ENCODE measurements at regions not wholly inside any gene's neighbourhood (a gene's known extent, or its start where the extent isn't known, plus 50 kb on each side); places are given as distances from the start of the nearest gene placed in this dataset.

GRCh38 chr13:61202042-61202441 is 213.6 kb downstream of the PCDH20 start:
- TF ChIP-seq, protein P1, sequence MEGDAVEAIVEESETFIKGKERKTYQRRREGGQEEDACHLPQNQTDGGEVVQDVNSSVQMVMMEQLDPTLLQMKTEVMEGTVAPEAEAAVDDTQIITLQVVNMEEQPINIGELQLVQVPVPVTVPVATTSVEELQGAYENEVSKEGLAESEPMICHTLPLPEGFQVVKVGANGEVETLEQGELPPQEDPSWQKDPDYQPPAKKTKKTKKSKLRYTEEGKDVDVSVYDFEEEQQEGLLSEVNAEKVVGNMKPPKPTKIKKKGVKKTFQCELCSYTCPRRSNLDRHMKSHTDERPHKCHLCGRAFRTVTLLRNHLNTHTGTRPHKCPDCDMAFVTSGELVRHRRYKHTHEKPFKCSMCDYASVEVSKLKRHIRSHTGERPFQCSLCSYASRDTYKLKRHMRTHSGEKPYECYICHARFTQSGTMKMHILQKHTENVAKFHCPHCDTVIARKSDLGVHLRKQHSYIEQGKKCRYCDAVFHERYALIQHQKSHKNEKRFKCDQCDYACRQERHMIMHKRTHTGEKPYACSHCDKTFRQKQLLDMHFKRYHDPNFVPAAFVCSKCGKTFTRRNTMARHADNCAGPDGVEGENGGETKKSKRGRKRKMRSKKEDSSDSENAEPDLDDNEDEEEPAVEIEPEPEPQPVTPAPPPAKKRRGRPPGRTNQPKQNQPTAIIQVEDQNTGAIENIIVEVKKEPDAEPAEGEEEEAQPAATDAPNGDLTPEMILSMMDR (IDR thresholded peaks at IDR 0.05 in 2 of 3, conservative IDR thresholded peaks at IDR 0.05 in 1 of 3; ENCODE audit: control insufficient read depth in 2 of 3, extremely low read depth in 1 of 3, insufficient read depth in 1 of 3, low read depth in 3 of 3, low read length in 3 of 3) = no peak
- TF ChIP-seq RCOR1 (conservative IDR thresholded peaks at IDR 0.05; ENCODE audit: low read depth, low read length) (no peak), YY1 (IDR thresholded peaks at IDR 0.05; ENCODE audit: low read depth, low read length) (no peak), LARP7 (IDR thresholded peaks at IDR 0.05) (no peak), TAF1 (IDR thresholded peaks at IDR 0.05; ENCODE audit: borderline replicate concordance, low read depth, low read length) (no peak), EP300 (IDR thresholded peaks at IDR 0.05; ENCODE audit: borderline replicate concordance in 1 of 2, control insufficient read depth in 1 of 2, low read depth in 2 of 2, low read length in 2 of 2) (no peak), TBL1XR1 (IDR thresholded peaks at IDR 0.05; ENCODE audit: low read depth, low read length) (no peak), MEF2A (IDR thresholded peaks at IDR 0.05; ENCODE audit: insufficient read depth, low read depth, low read length) (no peak), NRF1 (conservative IDR thresholded peaks at IDR 0.05; ENCODE audit: low read depth, low read length) (no peak), MTA2 (IDR thresholded peaks at IDR 0.05; ENCODE audit: low read depth) (no peak)
- TF ChIP-seq, protein P2, sequence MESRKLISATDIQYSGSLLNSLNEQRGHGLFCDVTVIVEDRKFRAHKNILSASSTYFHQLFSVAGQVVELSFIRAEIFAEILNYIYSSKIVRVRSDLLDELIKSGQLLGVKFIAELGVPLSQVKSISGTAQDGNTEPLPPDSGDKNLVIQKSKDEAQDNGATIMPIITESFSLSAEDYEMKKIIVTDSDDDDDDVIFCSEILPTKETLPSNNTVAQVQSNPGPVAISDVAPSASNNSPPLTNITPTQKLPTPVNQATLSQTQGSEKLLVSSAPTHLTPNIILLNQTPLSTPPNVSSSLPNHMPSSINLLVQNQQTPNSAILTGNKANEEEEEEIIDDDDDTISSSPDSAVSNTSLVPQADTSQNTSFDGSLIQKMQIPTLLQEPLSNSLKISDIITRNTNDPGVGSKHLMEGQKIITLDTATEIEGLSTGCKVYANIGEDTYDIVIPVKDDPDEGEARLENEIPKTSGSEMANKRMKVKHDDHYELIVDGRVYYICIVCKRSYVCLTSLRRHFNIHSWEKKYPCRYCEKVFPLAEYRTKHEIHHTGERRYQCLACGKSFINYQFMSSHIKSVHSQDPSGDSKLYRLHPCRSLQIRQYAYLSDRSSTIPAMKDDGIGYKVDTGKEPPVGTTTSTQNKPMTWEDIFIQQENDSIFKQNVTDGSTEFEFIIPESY (IDR thresholded peaks at IDR 0.05) = no peak
- TF ChIP-seq, protein P3, sequence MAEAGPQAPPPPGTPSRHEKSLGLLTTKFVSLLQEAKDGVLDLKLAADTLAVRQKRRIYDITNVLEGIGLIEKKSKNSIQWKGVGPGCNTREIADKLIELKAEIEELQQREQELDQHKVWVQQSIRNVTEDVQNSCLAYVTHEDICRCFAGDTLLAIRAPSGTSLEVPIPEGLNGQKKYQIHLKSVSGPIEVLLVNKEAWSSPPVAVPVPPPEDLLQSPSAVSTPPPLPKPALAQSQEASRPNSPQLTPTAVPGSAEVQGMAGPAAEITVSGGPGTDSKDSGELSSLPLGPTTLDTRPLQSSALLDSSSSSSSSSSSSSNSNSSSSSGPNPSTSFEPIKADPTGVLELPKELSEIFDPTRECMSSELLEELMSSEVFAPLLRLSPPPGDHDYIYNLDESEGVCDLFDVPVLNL (IDR thresholded peaks at IDR 0.05; ENCODE audit: low read depth, low read length) = no peak
- TF ChIP-seq, protein P4, sequence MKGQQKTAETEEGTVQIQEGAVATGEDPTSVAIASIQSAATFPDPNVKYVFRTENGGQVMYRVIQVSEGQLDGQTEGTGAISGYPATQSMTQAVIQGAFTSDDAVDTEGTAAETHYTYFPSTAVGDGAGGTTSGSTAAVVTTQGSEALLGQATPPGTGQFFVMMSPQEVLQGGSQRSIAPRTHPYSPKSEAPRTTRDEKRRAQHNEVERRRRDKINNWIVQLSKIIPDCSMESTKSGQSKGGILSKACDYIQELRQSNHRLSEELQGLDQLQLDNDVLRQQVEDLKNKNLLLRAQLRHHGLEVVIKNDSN (IDR thresholded peaks at IDR 0.05; ENCODE audit: borderline replicate concordance, extremely low read length, insufficient read depth, low read depth, low read length) = no peak
- TF ChIP-seq, protein P5, sequence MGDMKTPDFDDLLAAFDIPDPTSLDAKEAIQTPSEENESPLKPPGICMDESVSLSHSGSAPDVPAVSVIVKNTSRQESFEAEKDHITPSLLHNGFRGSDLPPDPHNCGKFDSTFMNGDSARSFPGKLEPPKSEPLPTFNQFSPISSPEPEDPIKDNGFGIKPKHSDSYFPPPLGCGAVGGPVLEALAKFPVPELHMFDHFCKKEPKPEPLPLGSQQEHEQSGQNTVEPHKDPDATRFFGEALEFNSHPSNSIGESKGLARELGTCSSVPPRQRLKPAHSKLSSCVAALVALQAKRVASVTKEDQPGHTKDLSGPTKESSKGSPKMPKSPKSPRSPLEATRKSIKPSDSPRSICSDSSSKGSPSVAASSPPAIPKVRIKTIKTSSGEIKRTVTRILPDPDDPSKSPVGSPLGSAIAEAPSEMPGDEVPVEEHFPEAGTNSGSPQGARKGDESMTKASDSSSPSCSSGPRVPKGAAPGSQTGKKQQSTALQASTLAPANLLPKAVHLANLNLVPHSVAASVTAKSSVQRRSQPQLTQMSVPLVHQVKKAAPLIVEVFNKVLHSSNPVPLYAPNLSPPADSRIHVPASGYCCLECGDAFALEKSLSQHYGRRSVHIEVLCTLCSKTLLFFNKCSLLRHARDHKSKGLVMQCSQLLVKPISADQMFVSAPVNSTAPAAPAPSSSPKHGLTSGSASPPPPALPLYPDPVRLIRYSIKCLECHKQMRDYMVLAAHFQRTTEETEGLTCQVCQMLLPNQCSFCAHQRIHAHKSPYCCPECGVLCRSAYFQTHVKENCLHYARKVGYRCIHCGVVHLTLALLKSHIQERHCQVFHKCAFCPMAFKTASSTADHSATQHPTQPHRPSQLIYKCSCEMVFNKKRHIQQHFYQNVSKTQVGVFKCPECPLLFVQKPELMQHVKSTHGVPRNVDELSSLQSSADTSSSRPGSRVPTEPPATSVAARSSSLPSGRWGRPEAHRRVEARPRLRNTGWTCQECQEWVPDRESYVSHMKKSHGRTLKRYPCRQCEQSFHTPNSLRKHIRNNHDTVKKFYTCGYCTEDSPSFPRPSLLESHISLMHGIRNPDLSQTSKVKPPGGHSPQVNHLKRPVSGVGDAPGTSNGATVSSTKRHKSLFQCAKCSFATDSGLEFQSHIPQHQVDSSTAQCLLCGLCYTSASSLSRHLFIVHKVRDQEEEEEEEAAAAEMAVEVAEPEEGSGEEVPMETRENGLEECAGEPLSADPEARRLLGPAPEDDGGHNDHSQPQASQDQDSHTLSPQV (IDR thresholded peaks at IDR 0.05) = no peak

All from GM12878 (cell line).